ENCODE measurements at regions not wholly inside any gene's neighbourhood (a gene's known extent, or its start where the extent isn't known, plus 50 kb on each side); places are given as distances from the start of the nearest gene placed in this dataset.

- WGBS, 2 experiments (ENCODE audit: insufficient coverage in 2 of 2): 80 to 86% methylated on average over 1 of the region's 2 CpGs
- H3K9me3 ChIP-seq (ENCODE audit: control insufficient read depth, low read length): no peaks in the 10 kb centered on the region
- H3K27ac ChIP-seq (ENCODE audit: low read depth, low read length, severe bottlenecking): no peak overlapping the region
- no peak overlapping the region for H3K4me3 ChIP-seq (ENCODE audit: extremely low read depth, insufficient read depth, low read length, poor library complexity, severe bottlenecking)
- no peaks in the 10 kb centered on the region for H3K36me3 ChIP-seq (ENCODE audit: control insufficient read depth, insufficient read depth, low read length)
- H3K4me1 ChIP-seq (ENCODE audit: control insufficient read depth, insufficient read depth, low read length, poor library complexity, severe bottlenecking): peaks cover 7% of the 10 kb centered on the region
Observed at GRCh38 chr13:34502011-34502410, 440.1 kb upstream of the NBEA start.

- Histone ChIP-seq H3K27ac (ENCODE audit: low read depth, low read length, severe bottlenecking) (no peak overlapping the region), H3K36me3 (ENCODE audit: control insufficient read depth, insufficient read depth, low read length) (no peaks in the 10 kb centered on the region), H3K9me3 (ENCODE audit: control insufficient read depth, low read length) (no peaks in the 10 kb centered on the region), H3K4me3 (ENCODE audit: extremely low read depth, insufficient read depth, low read length, poor library complexity, severe bottlenecking) (no peak overlapping the region), H3K4me1 (ENCODE audit: control insufficient read depth, insufficient read depth, low read length, poor library complexity, severe bottlenecking) (peaks cover 10% of the 10 kb centered on the region)
- 93 to 94% methylated on average over 2 of the region's 3 CpGs for WGBS, 2 experiments (ENCODE audit: insufficient coverage in 2 of 2)
Observed at GRCh38 chr13:34502621-34503020, 439.4 kb upstream of the NBEA start.

GRCh38 chr13:34506796-34507195 lies 435.3 kb upstream of the NBEA start:
- Histone ChIP-seq H3K9me3 (ENCODE audit: control insufficient read depth, low read length) (no peaks in the 10 kb centered on the region), H3K27ac (ENCODE audit: low read depth, low read length, severe bottlenecking) (no peak overlapping the region), H3K4me3 (ENCODE audit: extremely low read depth, insufficient read depth, low read length, poor library complexity, severe bottlenecking) (no peak overlapping the region), H3K36me3 (ENCODE audit: control insufficient read depth, insufficient read depth, low read length) (no peaks in the 10 kb centered on the region), H3K4me1 (ENCODE audit: control insufficient read depth, insufficient read depth, low read length, poor library complexity, severe bottlenecking) (peaks cover 7% of the 10 kb centered on the region)
- WGBS, 2 experiments (ENCODE audit: insufficient coverage in 2 of 2): 85 to 91% methylated on average over 3 of the region's 3 CpGs

- Histone ChIP-seq H3K9me3 (ENCODE audit: control insufficient read depth, low read length) (no peaks in the 10 kb centered on the region), H3K4me3 (ENCODE audit: extremely low read depth, insufficient read depth, low read length, poor library complexity, severe bottlenecking) (no peak overlapping the region), H3K27ac (ENCODE audit: low read depth, low read length, severe bottlenecking) (no peak overlapping the region), H3K4me1 (ENCODE audit: control insufficient read depth, insufficient read depth, low read length, poor library complexity, severe bottlenecking) (peaks cover 3% of the 10 kb centered on the region), H3K36me3 (ENCODE audit: control insufficient read depth, insufficient read depth, low read length) (no peaks in the 10 kb centered on the region)
- 95 to 100% methylated on average over 1 to 3 of the region's 4 CpGs for WGBS, 2 experiments (ENCODE audit: insufficient coverage in 2 of 2)
Observed at GRCh38 chr13:34507630-34508029, 434.4 kb upstream of the NBEA start.

- no peak overlapping the region for H3K4me3 ChIP-seq (ENCODE audit: extremely low read depth, insufficient read depth, low read length, poor library complexity, severe bottlenecking)
- H3K27ac ChIP-seq (ENCODE audit: low read depth, low read length, severe bottlenecking): no peak overlapping the region
- H3K9me3 ChIP-seq (ENCODE audit: control insufficient read depth, low read length): no peaks in the 10 kb centered on the region
- no peaks in the 10 kb centered on the region for H3K4me1 ChIP-seq (ENCODE audit: control insufficient read depth, insufficient read depth, low read length, poor library complexity, severe bottlenecking)
- 80% methylated on average over 1 of the region's 3 CpGs; no CpG with 5 or more reads in 1 of the 2 experiments for WGBS, 2 experiments (ENCODE audit: insufficient coverage in 2 of 2)
- no peaks in the 10 kb centered on the region for H3K36me3 ChIP-seq (ENCODE audit: control insufficient read depth, insufficient read depth, low read length)
Observed at GRCh38 chr13:34512817-34513216, 429.3 kb upstream of the NBEA start.

- Histone ChIP-seq H3K4me1 (ENCODE audit: control insufficient read depth, insufficient read depth, low read length, poor library complexity, severe bottlenecking) (no peaks in the 10 kb centered on the region), H3K4me3 (ENCODE audit: extremely low read depth, insufficient read depth, low read length, poor library complexity, severe bottlenecking) (no peak overlapping the region), H3K36me3 (ENCODE audit: control insufficient read depth, insufficient read depth, low read length) (no peaks in the 10 kb centered on the region), H3K9me3 (ENCODE audit: control insufficient read depth, low read length) (no peaks in the 10 kb centered on the region), H3K27ac (ENCODE audit: low read depth, low read length, severe bottlenecking) (no peak overlapping the region)
- WGBS, 2 experiments (ENCODE audit: insufficient coverage in 2 of 2): 75% methylated on average over 1 of the region's 1 CpG; no CpG with 5 or more reads in 1 of the 2 experiments
Observed at GRCh38 chr13:34513526-34513925, 428.5 kb upstream of the NBEA start.

- H3K4me1 ChIP-seq (ENCODE audit: control insufficient read depth, insufficient read depth, low read length, poor library complexity, severe bottlenecking): no peaks in the 10 kb centered on the region
- WGBS, 2 experiments (ENCODE audit: insufficient coverage in 2 of 2): 95 to 100% methylated on average over 1 to 3 of the region's 3 CpGs
- no peaks in the 10 kb centered on the region for H3K36me3 ChIP-seq (ENCODE audit: control insufficient read depth, insufficient read depth, low read length)
- no peak overlapping the region for H3K4me3 ChIP-seq (ENCODE audit: extremely low read depth, insufficient read depth, low read length, poor library complexity, severe bottlenecking)
- H3K9me3 ChIP-seq (ENCODE audit: control insufficient read depth, low read length): no peaks in the 10 kb centered on the region
- H3K27ac ChIP-seq (ENCODE audit: low read depth, low read length, severe bottlenecking): no peak overlapping the region
Observed at GRCh38 chr13:34515201-34515600, 426.9 kb upstream of the NBEA start.

- H3K9me3 ChIP-seq (ENCODE audit: control insufficient read depth, low read length): no peaks in the 10 kb centered on the region
- no peak overlapping the region for H3K4me3 ChIP-seq (ENCODE audit: extremely low read depth, insufficient read depth, low read length, poor library complexity, severe bottlenecking)
- no peak overlapping the region for H3K27ac ChIP-seq (ENCODE audit: low read depth, low read length, severe bottlenecking)
- no peaks in the 10 kb centered on the region for H3K36me3 ChIP-seq (ENCODE audit: control insufficient read depth, insufficient read depth, low read length)
- WGBS, 2 experiments (ENCODE audit: insufficient coverage in 2 of 2): 93 to 95% methylated on average over 4 to 5 of the region's 5 CpGs
- H3K4me1 ChIP-seq (ENCODE audit: control insufficient read depth, insufficient read depth, low read length, poor library complexity, severe bottlenecking): peaks cover 17% of the 10 kb centered on the region
Observed at GRCh38 chr13:34521171-34521570, 420.9 kb upstream of the NBEA start.

GRCh38 chr13:34522808-34523207 lies 419.3 kb upstream of the NBEA start:
- Histone ChIP-seq H3K4me1 (ENCODE audit: control insufficient read depth, insufficient read depth, low read length, poor library complexity, severe bottlenecking) (peaks cover 17% of the 10 kb centered on the region), H3K36me3 (ENCODE audit: control insufficient read depth, insufficient read depth, low read length) (no peaks in the 10 kb centered on the region), H3K4me3 (ENCODE audit: extremely low read depth, insufficient read depth, low read length, poor library complexity, severe bottlenecking) (no peak overlapping the region), H3K27ac (ENCODE audit: low read depth, low read length, severe bottlenecking) (no peak overlapping the region), H3K9me3 (ENCODE audit: control insufficient read depth, low read length) (no peaks in the 10 kb centered on the region)
- WGBS, 2 experiments (ENCODE audit: insufficient coverage in 2 of 2): no CpG with 5 or more reads among the region's 4 CpGs

- Histone ChIP-seq H3K27ac (ENCODE audit: low read depth, low read length, severe bottlenecking) (no peak overlapping the region), H3K9me3 (ENCODE audit: control insufficient read depth, low read length) (no peaks in the 10 kb centered on the region), H3K4me1 (ENCODE audit: control insufficient read depth, insufficient read depth, low read length, poor library complexity, severe bottlenecking) (peaks cover 17% of the 10 kb centered on the region), H3K4me3 (ENCODE audit: extremely low read depth, insufficient read depth, low read length, poor library complexity, severe bottlenecking) (no peak overlapping the region), H3K36me3 (ENCODE audit: control insufficient read depth, insufficient read depth, low read length) (no peaks in the 10 kb centered on the region)
- 89 to 90% methylated on average over 2 to 3 of the region's 3 CpGs for WGBS, 2 experiments (ENCODE audit: insufficient coverage in 2 of 2)
Observed at GRCh38 chr13:34523406-34523805, 418.7 kb upstream of the NBEA start.

- 95 to 100% methylated on average over 2 of the region's 2 CpGs for WGBS, 2 experiments (ENCODE audit: insufficient coverage in 2 of 2)
- H3K27ac ChIP-seq (ENCODE audit: low read depth, low read length, severe bottlenecking): no peak overlapping the region
- no peaks in the 10 kb centered on the region for H3K4me1 ChIP-seq (ENCODE audit: control insufficient read depth, insufficient read depth, low read length, poor library complexity, severe bottlenecking)
- peaks cover 7% of the 10 kb centered on the region for H3K9me3 ChIP-seq (ENCODE audit: control insufficient read depth, low read length)
- H3K36me3 ChIP-seq (ENCODE audit: control insufficient read depth, insufficient read depth, low read length): no peaks in the 10 kb centered on the region
- no peak overlapping the region for H3K4me3 ChIP-seq (ENCODE audit: extremely low read depth, insufficient read depth, low read length, poor library complexity, severe bottlenecking)
Observed at GRCh38 chr13:34533941-34534340, 408.1 kb upstream of the NBEA start.
